Liver (tissue), 7 donors: ENCODE measurements at regions not wholly inside any gene's neighbourhood (a gene's known extent, or its start where the extent isn't known, plus 50 kb on each side); places are given as distances from the start of the nearest gene placed in this dataset.

ENCODE experiments used
- DNase-seq: peaks from one replicate; pipeline ENCODE4 v3.0.0-alpha.2; 2017; ENCODE audit warnings: low spot score
- H3K27ac ChIP-seq, 2 donors: one replicate each; pipeline ENCODE4 v1.7.0; 2013; ENCODE audit warnings: inconsistent platforms in 2 of 2, low read length in 2 of 2, control low read depth in 1 of 2, low read depth in 1 of 2, mild to moderate bottlenecking in 1 of 2
- H3K27me3 ChIP-seq, 4 donors: one replicate each; pipeline versions ENCODE4 v1.6.1 to v1.7.0; 2013; ENCODE audit warnings: low read length in 3 of 4, inconsistent platforms in 1 of 4, mild to moderate bottlenecking in 1 of 4, moderate library complexity in 1 of 4; ENCODE audit not compliant: control insufficient read depth in 4 of 4, insufficient read depth in 4 of 4
- H3K36me3 ChIP-seq, 4 donors: one replicate each; pipeline versions ENCODE4 v1.6.1 to v1.7.0; 2013; ENCODE audit warnings: low read length in 3 of 4, mild to moderate bottlenecking in 3 of 4, low read depth in 1 of 4, moderate library complexity in 1 of 4; ENCODE audit not compliant: control insufficient read depth in 4 of 4, insufficient read depth in 3 of 4
- H3K4me1 ChIP-seq, 4 donors: one replicate each; pipeline versions ENCODE4 v1.6.1 to v1.7.0; 2013; ENCODE audit warnings: low read length in 3 of 4, mild to moderate bottlenecking in 3 of 4, moderate library complexity in 1 of 4; ENCODE audit not compliant: control insufficient read depth in 4 of 4, insufficient read depth in 4 of 4
- H3K4me3 ChIP-seq, 3 donors: one replicate each; pipeline versions ENCODE4 v1.6.1 to v1.7.0; 2013; ENCODE audit warnings: low read length in 3 of 3, control low read depth in 1 of 3, low read depth in 1 of 3, mild to moderate bottlenecking in 1 of 3
- H3K9ac ChIP-seq, 2 donors: one replicate each; pipeline ENCODE4 v1.7.0; 2013; ENCODE audit warnings: low read length in 2 of 2, mild to moderate bottlenecking in 2 of 2, moderate library complexity in 2 of 2, control low read depth in 1 of 2, low read depth in 1 of 2
- H3K9me3 ChIP-seq, 4 donors: one replicate each; pipeline versions ENCODE4 v1.6.1 to v1.7.0; 2013; ENCODE audit warnings: low read length in 3 of 4; ENCODE audit not compliant: control insufficient read depth in 4 of 4
- ATF3 ChIP-seq: IDR thresholded peaks from 2 replicates; pipeline ENCODE4 v1.6.1; 2016; ENCODE audit warnings: antibody characterized with exemption
- CTCF ChIP-seq: fragments of 150-350 bp; IDR thresholded peaks from 2 replicates; pipeline ENCODE4 v1.5.1; 2017; ENCODE audit warnings: improper control_type of control experiment, low read depth, low read length; ENCODE audit not compliant: missing input control
- EGR1 ChIP-seq, 2 donors: IDR thresholded peaks; 2 replicates each; pipeline ENCODE4 v1.6.1; 2016 to 2018; ENCODE audit warnings: antibody characterized with exemption in 2 of 2, low read depth in 2 of 2
- FOXA1 ChIP-seq: IDR thresholded peaks from 2 replicates; pipeline ENCODE4 v1.6.1; 2016; ENCODE audit warnings: antibody characterized with exemption
- FOXA2 ChIP-seq: IDR thresholded peaks from 2 replicates; pipeline ENCODE4 v1.6.1; 2016; ENCODE audit warnings: antibody characterized with exemption
- GABPA ChIP-seq, 2 donors: IDR thresholded peaks in 1 of 2; conservative IDR thresholded peaks in 1 of 2; 2 replicates each; pipeline ENCODE4 v1.6.1; 2016; ENCODE audit warnings: antibody characterized with exemption in 2 of 2, mild to moderate bottlenecking in 1 of 2, moderate library complexity in 1 of 2
- HNF4A ChIP-seq, 2 donors: conservative IDR thresholded peaks; 2 replicates each; pipeline ENCODE4 v1.6.1; 2016; ENCODE audit warnings: antibody characterized with exemption in 2 of 2, mild to moderate bottlenecking in 2 of 2
- HNF4G ChIP-seq: IDR thresholded peaks from 2 replicates; pipeline ENCODE4 v1.6.1; 2016; ENCODE audit warnings: antibody characterized with exemption
- JUND ChIP-seq, 2 donors: IDR thresholded peaks; 2 replicates each; pipeline ENCODE4 v1.6.1; 2016; ENCODE audit warnings: antibody characterized with exemption in 2 of 2
- MAX ChIP-seq: IDR thresholded peaks from 2 replicates; pipeline ENCODE4 v1.6.1; 2016; ENCODE audit warnings: antibody characterized with exemption
- NR2F2 ChIP-seq: IDR thresholded peaks from 2 replicates; pipeline ENCODE4 v1.6.1; 2016; ENCODE audit warnings: antibody characterized with exemption
- RAD21 ChIP-seq, 2 donors: IDR thresholded peaks; 2 replicates each; pipeline ENCODE4 v1.6.1; 2016; ENCODE audit warnings: antibody characterized with exemption in 2 of 2, mild to moderate bottlenecking in 2 of 2
- REST ChIP-seq: IDR thresholded peaks from 2 replicates; pipeline ENCODE4 v1.6.1; 2016; ENCODE audit warnings: antibody characterized with exemption, mild to moderate bottlenecking
- RXRA ChIP-seq, 2 donors: IDR thresholded peaks; 2 replicates each; pipeline ENCODE4 v1.6.1; 2017 to 2018; ENCODE audit warnings: antibody characterized with exemption in 2 of 2, mild to moderate bottlenecking in 1 of 2
- SP1 ChIP-seq: IDR thresholded peaks from 2 replicates; pipeline ENCODE4 v1.6.1; 2018; ENCODE audit warnings: antibody characterized with exemption, mild to moderate bottlenecking
- TAF1 ChIP-seq: conservative IDR thresholded peaks from 2 replicates; pipeline ENCODE4 v1.6.1; 2016; ENCODE audit warnings: antibody characterized with exemption, mild to moderate bottlenecking
- YY1 ChIP-seq: IDR thresholded peaks from 2 replicates; pipeline ENCODE4 v1.6.1; 2016; ENCODE audit warnings: antibody characterized with exemption, mild to moderate bottlenecking
- ZBTB33 ChIP-seq: IDR thresholded peaks from 2 replicates; pipeline ENCODE4 v1.6.1; 2016; ENCODE audit warnings: antibody characterized with exemption
- donor health status: healthy.
- donor health status: healthy.
- donor health status: healthy.
- donor health status: healthy.

- Histone ChIP-seq H3K9me3 (no peaks in the 10 kb centered on the region), H3K27me3 (peaks cover 0 to 9% (median 0%) of the 10 kb centered on the region in 4 donors), H3K27ac (no peak overlapping the region), H3K9ac (no peak overlapping the region), H3K4me1 (no peaks in the 10 kb centered on the region), H3K4me3 (no peak overlapping the region), H3K36me3 (no peaks in the 10 kb centered on the region)
- no peak for TF ChIP-seq MAX
- no peak for TF ChIP-seq REST
- TF ChIP-seq ATF3, result no peak
- no peak for TF ChIP-seq YY1
- TF ChIP-seq SP1, result no peak
- no peak for TF ChIP-seq JUND (IDR thresholded peaks at IDR 0.05)
- TF ChIP-seq NR2F2, result no peak
- TF ChIP-seq HNF4G, result no peak
- no peak for TF ChIP-seq RAD21 (IDR thresholded peaks at IDR 0.05)
- no peak for TF ChIP-seq FOXA1
- no peak for TF ChIP-seq EGR1 (IDR thresholded peaks at IDR 0.05; ENCODE audit: low read depth in 2 of 2)
- no peak for TF ChIP-seq TAF1
- DNase-seq, result no peak
Measured at GRCh38 chr4:174183259-174183658, 100.2 kb downstream of the FBXO8 start.

GRCh38 chr4:174181827-174182226 is 101.6 kb downstream of the FBXO8 start:
- H3K9ac ChIP-seq, result no peak overlapping the region
- peaks cover 0 to 14% (median under 1%) of the 10 kb centered on the region in 4 donors for H3K27me3 ChIP-seq
- TF ChIP-seq FOXA1 (no peak), NR2F2 (no peak), RAD21 (IDR thresholded peaks at IDR 0.05) (no peak), MAX (no peak), EGR1 (IDR thresholded peaks at IDR 0.05; ENCODE audit: low read depth in 2 of 2) (no peak), YY1 (no peak), SP1 (no peak), TAF1 (no peak), REST (no peak), HNF4G (no peak), ATF3 (no peak), ZBTB33 (no peak), RXRA (IDR thresholded peaks at IDR 0.05) (no peak), GABPA (IDR thresholded peaks at IDR 0.05 in 1 of 2, conservative IDR thresholded peaks at IDR 0.05 in 1 of 2) (no peak), JUND (IDR thresholded peaks at IDR 0.05) (no peak), CTCF (no peak), HNF4A (conservative IDR thresholded peaks at IDR 0.05) (no peak), FOXA2 (no peak)
- no peak for DNase-seq
- H3K9me3 ChIP-seq, result no peaks in the 10 kb centered on the region
- H3K36me3 ChIP-seq, result no peaks in the 10 kb centered on the region
- no peak overlapping the region for H3K27ac ChIP-seq
- H3K4me3 ChIP-seq, result no peak overlapping the region
- H3K4me1 ChIP-seq, result no peaks in the 10 kb centered on the region
